GM18498 (cell line): ENCODE measurements at regions not wholly inside any gene's neighbourhood (a gene's known extent, or its start where the extent isn't known, plus 50 kb on each side); places are given as distances from the start of the nearest gene placed in this dataset.
"Not testable (repeated sequence)": the region's sequence is repeated elsewhere in the genome, so short reads cannot be mapped to it uniquely, and the experiment has no call there.

Experiments
- ATAC-seq: cut with Tn5 transposase; IDR thresholded peaks from one replicate; pipeline ENCODE4 v1.9.1; 2021; ENCODE audit warnings: mild to moderate bottlenecking, moderate library complexity; ENCODE audit not compliant: unreplicated experiment

DNA sequence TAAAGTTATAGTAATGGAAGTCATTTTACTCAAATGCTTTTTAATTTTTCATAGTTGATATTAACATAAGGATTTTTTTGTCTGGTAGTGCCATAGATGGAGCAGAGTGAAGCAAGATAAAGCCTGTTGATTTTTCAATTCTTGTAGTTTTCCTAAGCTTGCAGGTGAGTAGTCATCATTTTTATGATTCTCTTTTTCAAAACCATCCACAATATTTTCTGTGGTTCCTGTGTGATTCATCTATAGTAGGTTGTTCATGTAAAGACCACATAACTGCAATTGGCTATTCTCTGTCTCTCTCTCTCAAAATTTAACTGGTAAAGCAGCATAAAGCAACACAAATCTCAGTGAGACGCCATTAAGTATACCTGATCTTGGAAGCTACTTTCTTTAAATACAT is 711.5 kb downstream of the TTLL7 start:
- ATAC-seq, result not testable (repeated sequence)

GRCh38 chr1:83274656-83275055 is 724.3 kb downstream of the TTLL7 start:
- not testable (repeated sequence) for ATAC-seq

- ATAC-seq, result not testable (repeated sequence)
Observed at GRCh38 chr1:83272484-83272883, 726.4 kb downstream of the TTLL7 start.

- not testable (repeated sequence) for ATAC-seq
Observed at GRCh38 chr1:83271834-83272233, 727.1 kb downstream of the TTLL7 start.

DNA sequence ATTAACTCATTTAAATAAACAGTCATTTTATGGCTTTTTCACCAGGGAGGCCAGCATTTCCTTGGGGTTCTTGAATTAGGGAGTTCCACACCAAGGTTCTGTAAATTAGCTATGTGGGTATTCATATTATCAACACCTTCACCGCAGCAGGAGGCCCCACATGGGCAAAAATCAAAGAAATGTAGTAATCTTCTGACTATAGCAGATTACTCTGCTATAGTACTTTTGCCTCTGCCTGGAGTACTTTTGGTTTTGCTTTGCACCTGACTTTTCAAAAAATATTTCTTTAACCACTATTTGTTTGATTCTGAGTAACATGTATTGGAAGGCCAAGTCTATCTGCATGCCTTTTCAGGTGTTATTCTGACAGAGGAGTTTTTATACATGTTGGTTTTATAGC is 728.1 kb downstream of the TTLL7 start:
- peak; percentile 70 for ATAC-seq

DNA sequence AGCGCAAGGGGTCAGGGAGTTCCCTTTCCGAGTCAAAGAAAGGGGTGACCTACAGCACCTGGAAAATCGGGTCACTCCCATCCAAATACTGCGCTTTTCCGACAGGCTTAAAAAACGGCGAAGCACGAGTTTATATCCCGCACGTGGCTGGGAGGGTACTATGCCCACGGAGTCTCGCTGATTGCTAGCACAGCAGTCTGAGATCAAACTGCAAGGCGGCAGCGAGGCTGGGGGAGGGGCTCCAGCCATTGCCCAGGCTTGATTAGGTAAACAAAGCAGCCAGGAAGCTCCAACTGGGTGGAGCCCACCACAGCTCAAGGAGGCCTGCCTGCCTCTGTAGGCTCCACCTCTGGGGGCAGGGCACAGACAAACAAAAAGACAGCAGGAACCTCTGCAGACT is 735.1 kb downstream of the TTLL7 start:
- ATAC-seq, result not testable (repeated sequence)

DNA sequence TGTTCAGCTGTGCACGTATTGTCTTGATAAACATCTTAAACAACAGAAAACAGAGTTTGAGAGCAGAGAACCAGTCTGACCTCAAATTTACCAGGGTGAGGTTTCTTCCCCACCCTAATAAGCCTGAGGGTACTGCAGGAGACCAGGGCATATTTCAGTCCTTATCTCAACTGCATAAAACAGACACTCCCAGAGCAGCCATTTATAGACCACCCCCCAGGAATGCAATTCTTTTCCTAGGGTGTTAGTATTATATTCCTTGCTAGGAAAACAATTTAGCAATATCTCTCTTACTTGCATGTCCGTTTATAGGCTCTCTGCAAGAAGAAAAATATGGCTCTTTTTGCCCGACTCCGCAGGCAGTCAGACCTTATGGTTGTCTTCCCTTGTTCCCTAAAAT is 747.2 kb downstream of the TTLL7 start:
- not testable (repeated sequence) for ATAC-seq

DNA sequence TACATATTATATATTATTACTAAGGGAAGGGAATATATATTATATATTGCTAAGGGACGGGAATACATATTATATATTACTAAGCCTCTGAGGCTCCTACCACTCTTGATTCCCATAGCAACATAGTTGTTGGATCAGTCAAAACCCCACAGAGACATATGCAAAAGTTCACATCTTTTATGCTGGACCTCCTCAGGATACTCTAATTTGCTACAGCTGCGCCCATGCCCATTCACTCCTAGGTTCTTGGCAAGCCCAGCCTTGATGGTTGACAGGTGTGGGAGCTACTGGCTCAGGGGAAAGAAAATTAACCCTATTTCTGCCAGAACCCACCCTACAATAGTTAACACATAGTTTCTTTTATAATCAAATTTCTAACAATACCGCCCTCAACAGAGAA is 752.2 kb downstream of the TTLL7 start:
- ATAC-seq, result not testable (repeated sequence)

DNA sequence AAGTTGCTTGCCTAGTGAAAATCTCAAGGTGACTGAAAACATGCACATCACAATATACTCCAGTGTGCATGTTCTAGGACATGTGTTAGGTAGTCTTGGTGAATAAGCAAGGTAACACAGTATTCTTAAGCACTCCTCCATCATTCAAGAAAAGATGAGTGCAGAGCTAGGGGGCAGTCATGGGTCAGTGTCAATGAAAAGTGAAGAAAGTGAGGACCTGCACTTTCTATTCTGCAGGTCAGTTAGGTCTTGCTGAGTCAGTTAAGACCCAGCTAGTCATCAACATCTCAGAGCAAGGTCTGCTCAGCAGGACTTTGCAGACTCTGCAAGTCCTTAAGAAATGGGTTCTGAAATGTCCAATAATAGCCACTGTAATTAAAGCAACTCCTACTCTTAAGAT is 754.1 kb downstream of the TTLL7 start:
- not testable (repeated sequence) for ATAC-seq

DNA sequence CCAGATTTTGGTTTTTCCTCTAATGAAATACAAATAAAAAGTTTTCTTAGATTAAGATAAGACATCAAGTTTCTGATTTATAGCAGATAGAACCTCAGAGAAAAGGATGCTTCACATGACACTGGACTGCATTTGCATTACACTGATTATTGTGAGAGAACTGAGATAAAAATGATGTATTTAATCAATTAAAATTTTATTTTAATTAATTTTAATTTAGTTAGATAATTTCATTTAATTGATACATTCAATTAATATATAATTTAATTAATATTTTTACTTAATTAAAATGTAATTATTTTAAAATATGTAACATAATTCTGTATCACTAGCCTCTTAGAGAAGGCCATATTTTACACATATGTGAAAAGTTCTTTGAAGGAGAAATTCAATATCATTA is 759.4 kb downstream of the TTLL7 start:
- ATAC-seq, result not testable (repeated sequence)

DNA sequence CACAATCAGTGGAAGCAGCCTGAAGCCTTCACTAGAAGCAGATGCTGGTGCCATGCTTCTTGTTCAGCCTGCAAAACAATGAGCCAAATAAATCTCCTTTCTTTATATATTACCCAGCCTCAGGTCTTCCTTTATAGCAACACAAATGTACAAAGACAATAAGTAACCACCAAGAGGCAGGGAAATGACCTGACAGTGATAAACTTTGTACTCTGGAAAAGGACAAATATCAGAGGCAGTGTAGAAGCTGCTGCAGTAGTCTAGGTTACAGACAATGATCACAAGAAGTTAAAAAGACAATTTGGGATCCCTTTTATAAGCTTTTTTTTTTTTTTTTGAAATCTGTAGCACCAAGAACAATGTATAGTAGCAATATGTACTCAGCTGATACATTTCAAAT is 760.3 kb downstream of the TTLL7 start:
- not testable (repeated sequence) for ATAC-seq

GRCh38 chr1:83219788-83220187 is 779.1 kb downstream of the TTLL7 start:
- ATAC-seq, result not testable (repeated sequence)

- not testable (repeated sequence) for ATAC-seq
Observed at GRCh38 chr1:83218036-83218716, 780.8 kb downstream of the TTLL7 start.

- ATAC-seq, result not testable (repeated sequence)
Observed at GRCh38 chr1:83214317-83214716, 784.6 kb downstream of the TTLL7 start.

GRCh38 chr1:83213648-83214047 is 785.3 kb downstream of the TTLL7 start:
- ATAC-seq, result not testable (repeated sequence)

DNA sequence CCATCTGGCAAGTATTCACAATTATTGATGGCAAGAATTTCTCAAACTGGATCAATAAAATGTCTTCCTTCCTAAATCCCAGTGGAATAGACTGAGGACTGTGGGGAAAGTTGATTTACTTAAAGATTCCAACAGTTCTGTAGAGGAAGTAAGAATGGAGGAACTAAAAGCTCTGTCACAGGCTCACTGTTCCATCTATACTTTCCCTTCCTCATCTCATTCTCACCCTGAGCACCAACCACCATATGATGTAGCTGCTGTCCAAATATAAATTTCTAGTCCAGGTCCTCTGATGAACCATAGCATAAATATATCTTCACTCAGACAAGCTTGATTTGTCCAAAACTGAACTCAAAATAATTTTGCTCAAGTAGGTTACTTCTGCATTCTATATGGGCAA is 786.9 kb downstream of the TTLL7 start:
- not testable (repeated sequence) for ATAC-seq

DNA sequence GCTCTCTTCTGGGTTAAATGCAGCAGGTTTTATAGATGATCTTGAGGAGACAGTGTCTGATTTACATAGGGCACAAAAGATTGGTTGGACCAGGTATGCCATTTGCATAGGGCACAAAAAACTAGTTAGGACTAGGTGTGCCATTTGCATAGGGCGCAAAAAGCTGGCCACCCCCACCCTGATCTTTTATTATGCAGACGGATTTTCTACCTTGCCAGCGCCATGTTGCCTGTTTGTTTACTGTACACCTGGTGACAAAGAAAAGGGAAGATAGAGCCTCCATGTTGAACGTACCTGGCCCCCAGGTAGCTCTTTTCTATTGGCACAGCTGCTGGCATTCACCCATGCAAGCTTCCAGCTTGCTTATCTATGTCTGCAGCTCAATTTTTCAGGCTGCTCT is 790.4 kb downstream of the TTLL7 start:
- ATAC-seq, result not testable (repeated sequence)

DNA sequence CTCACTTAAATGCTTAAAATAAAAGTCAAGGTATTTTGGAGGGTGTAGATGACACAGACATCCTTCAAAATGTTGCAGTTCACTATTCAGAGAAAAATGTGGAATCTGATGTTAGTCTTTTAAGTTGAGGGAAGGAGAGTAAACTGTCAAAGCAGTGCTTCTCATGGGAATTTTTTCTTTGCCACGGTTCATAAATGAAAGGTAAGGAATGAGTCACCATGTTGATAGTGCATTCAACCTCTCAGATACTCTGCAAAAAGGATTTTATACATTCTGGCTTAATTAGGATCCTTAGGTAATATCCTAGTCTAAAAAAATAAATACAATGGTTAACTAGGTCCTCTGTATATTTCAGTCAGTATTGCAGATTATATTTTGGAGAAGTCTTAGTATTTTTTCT is 804.3 kb downstream of the TTLL7 start:
- not testable (repeated sequence) for ATAC-seq

DNA sequence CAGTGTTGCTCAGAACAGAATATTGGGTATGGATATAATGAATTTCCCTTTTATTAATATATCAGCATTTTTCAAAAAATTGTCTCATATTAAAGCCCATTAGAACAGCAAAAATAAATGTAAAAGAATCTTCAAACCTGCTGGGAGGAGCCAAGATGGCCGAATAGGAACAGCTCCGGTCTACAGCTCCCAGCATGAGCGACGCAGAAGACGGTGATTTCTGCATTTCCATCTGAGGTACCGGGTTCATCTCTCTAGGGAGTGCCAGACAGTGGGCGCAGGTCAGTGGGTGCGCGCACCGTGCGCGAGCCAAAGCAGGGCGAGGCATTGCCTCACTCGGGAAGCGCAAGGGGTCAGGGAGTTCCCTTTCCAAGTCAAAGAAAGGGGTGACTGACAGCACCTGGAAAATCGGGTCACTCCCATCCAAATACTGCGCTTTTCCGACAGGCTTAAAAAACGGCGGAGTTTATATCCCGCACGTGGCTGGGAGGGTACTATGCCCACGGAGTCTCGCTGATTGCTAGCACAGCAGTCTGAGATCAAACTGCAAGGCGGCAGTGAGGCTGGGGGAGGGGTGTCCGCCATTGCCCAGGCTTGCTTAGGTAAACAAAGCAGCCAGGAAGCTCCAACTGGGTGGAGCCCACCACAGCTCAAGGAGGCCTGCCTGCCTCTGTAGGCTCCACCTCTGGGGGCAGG is 816.8 kb downstream of the TTLL7 start:
- not testable (repeated sequence) for ATAC-seq

DNA sequence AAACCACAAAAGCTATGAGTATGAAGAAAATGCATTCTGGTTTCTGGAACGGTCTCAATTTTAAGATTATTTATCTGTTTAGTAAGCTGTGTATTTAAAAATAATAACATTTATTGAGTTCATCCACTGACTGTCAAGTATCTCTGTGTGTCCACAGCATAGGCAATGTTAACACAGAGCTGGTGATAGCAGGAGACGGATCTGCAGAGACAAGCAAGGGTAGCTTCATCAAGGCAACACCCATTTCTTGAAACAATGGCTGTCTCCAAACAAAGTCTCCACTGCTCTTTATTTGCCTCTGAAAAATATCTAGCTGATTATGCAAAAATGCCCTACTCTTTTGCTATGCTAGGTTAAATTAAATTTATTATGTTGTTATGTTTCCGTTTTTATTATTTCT is 818.3 kb downstream of the TTLL7 start:
- ATAC-seq, result not testable (repeated sequence)

- not testable (repeated sequence) for ATAC-seq
Observed at GRCh38 chr1:83167634-83168033, 831.3 kb downstream of the TTLL7 start.

GRCh38 chr1:83163879-83164475 is 835.0 kb downstream of the TTLL7 start:
- ATAC-seq, result not testable (repeated sequence)
